ENCODE measurements at regions not wholly inside any gene's neighbourhood (a gene's known extent, or its start where the extent isn't known, plus 50 kb on each side); places are given as distances from the start of the nearest gene placed in this dataset.

- no peaks in the 10 kb centered on the region for H3K36me3 ChIP-seq
- no peaks in the 10 kb centered on the region for H3K27me3 ChIP-seq
- H3K4me1 ChIP-seq, result no peaks in the 10 kb centered on the region
- TF ChIP-seq EP300 (IDR thresholded peaks at IDR 0.05), result no peak
- no peak for TF ChIP-seq POLR2A (IDR thresholded peaks at IDR 0.05)
- no peak for TF ChIP-seq CTCF (IDR thresholded peaks at IDR 0.05)
- H3K4me3 ChIP-seq, result no peak overlapping the region
- DNase-seq (ENCODE audit: low spot score in 2 of 2), result no peak
- H3K27ac ChIP-seq, result no peak overlapping the region
- H3K9me3 ChIP-seq, result no peaks in the 10 kb centered on the region
- 86 to 92% methylated on average over 1 of the region's 1 CpG for WGBS, 2 donors
Measured at GRCh38 chr5:88113429-88113828, 155.2 kb downstream of the TMEM161B start.

- Histone ChIP-seq H3K36me3 (no peaks in the 10 kb centered on the region), H3K27me3 (no peaks in the 10 kb centered on the region), H3K4me3 (no peak overlapping the region), H3K9me3 (no peaks in the 10 kb centered on the region), H3K4me1 (no peaks in the 10 kb centered on the region), H3K27ac (no peak overlapping the region)
- no peak for DNase-seq (ENCODE audit: low spot score in 2 of 2)
- TF ChIP-seq CTCF (IDR thresholded peaks at IDR 0.05) (no peak), POLR2A (IDR thresholded peaks at IDR 0.05) (no peak), EP300 (IDR thresholded peaks at IDR 0.05) (no peak)
- WGBS, 2 donors, result 81 to 88% methylated on average over 5 of the region's 5 CpGs
Measured at GRCh38 chr5:88109818-88110217, 158.8 kb downstream of the TMEM161B start.

GRCh38 chr5:88108490-88109279, 160.0 kb downstream of the TMEM161B start:
- WGBS, 2 donors, result 42 to 49% methylated on average over 8 of the region's 8 CpGs
- no peak for TF ChIP-seq CTCF (IDR thresholded peaks at IDR 0.05)
- no peak for TF ChIP-seq POLR2A (IDR thresholded peaks at IDR 0.05)
- no peak for TF ChIP-seq EP300 (IDR thresholded peaks at IDR 0.05)

GRCh38 chr5:88094906-88095496, 173.6 kb downstream of the TMEM161B start:
- 58 to 68% methylated on average over 2 of the region's 2 CpGs for WGBS, 2 donors
- no peak for DNase-seq (ENCODE audit: low spot score in 2 of 2)
- no peak for TF ChIP-seq POLR2A (IDR thresholded peaks at IDR 0.05)
- H3K4me3 ChIP-seq, result no peak overlapping the region
- H3K4me1 ChIP-seq, result peaks cover 0 to 7% (median 0%) of the 10 kb centered on the region in 4 donors
- H3K36me3 ChIP-seq, result no peaks in the 10 kb centered on the region
- no peaks in the 10 kb centered on the region for H3K27me3 ChIP-seq
- no peaks in the 10 kb centered on the region for H3K9me3 ChIP-seq
- H3K27ac ChIP-seq, result no peak overlapping the region

More at GRCh38 chr5:88108490-88109279, 160.0 kb downstream of the TMEM161B start:
- Histone ChIP-seq H3K27ac (no peak overlapping the region), H3K27me3 (no peaks in the 10 kb centered on the region), H3K9me3 (no peaks in the 10 kb centered on the region), H3K4me1 (no peaks in the 10 kb centered on the region), H3K4me3 (no peak overlapping the region), H3K36me3 (no peaks in the 10 kb centered on the region)
- no peak for DNase-seq (ENCODE audit: low spot score in 2 of 2)

GRCh38 chr5:88094403-88094802, 174.2 kb downstream of the TMEM161B start:
- H3K27me3 ChIP-seq, result no peaks in the 10 kb centered on the region
- no peak overlapping the region for H3K4me3 ChIP-seq
- H3K27ac ChIP-seq, result no peak overlapping the region
- no peaks in the 10 kb centered on the region for H3K9me3 ChIP-seq
- peaks cover 0 to 7% (median 0%) of the 10 kb centered on the region in 4 donors for H3K4me1 ChIP-seq
- H3K36me3 ChIP-seq, result no peaks in the 10 kb centered on the region
- no peak for DNase-seq (ENCODE audit: low spot score in 2 of 2)
- TF ChIP-seq EP300 (IDR thresholded peaks at IDR 0.05), result no peak
- TF ChIP-seq POLR2A (IDR thresholded peaks at IDR 0.05), result no peak
- no peak for TF ChIP-seq CTCF (IDR thresholded peaks at IDR 0.05)
- 48 to 52% methylated on average over 3 of the region's 3 CpGs for WGBS, 2 donors

All from tibial nerve (tissue), 4 donors.